ENCODE measurements at regions not wholly inside any gene's neighbourhood (a gene's known extent, or its start where the extent isn't known, plus 50 kb on each side); places are given as distances from the start of the nearest gene placed in this dataset.
A peak's percentile ranks its signal among the peaks of the same experiment; 100 is the strongest.

- TF ChIP-seq, protein P1, sequence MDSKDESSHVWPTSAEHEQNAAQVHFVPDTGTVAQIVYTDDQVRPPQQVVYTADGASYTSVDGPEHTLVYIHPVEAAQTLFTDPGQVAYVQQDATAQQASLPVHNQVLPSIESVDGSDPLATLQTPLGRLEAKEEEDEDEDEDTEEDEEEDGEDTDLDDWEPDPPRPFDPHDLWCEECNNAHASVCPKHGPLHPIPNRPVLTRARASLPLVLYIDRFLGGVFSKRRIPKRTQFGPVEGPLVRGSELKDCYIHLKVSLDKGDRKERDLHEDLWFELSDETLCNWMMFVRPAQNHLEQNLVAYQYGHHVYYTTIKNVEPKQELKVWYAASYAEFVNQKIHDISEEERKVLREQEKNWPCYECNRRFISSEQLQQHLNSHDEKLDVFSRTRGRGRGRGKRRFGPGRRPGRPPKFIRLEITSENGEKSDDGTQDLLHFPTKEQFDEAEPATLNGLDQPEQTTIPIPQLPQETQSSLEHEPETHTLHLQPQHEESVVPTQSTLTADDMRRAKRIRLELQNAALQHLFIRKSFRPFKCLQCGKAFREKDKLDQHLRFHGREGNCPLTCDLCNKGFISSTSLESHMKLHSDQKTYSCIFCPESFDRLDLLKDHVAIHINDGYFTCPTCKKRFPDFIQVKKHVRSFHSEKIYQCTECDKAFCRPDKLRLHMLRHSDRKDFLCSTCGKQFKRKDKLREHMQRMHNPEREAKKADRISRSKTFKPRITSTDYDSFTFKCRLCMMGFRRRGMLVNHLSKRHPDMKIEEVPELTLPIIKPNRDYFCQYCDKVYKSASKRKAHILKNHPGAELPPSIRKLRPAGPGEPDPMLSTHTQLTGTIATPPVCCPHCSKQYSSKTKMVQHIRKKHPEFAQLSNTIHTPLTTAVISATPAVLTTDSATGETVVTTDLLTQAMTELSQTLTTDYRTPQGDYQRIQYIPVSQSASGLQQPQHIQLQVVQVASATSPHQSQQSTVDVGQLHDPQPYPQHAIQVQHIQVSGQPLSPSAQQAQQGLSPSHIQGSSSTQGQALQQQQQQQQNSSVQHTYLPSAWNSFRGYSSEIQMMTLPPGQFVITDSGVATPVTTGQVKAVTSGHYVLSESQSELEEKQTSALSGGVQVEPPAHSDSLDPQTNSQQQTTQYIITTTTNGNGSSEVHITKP (IDR thresholded peaks at IDR 0.05; ENCODE audit: partially characterized antibody): no peak
- no peak for TF ChIP-seq EWSR1 (IDR thresholded peaks at IDR 0.05; ENCODE audit: borderline replicate concordance, low read depth, partially characterized antibody)
- TF ChIP-seq, protein P2, sequence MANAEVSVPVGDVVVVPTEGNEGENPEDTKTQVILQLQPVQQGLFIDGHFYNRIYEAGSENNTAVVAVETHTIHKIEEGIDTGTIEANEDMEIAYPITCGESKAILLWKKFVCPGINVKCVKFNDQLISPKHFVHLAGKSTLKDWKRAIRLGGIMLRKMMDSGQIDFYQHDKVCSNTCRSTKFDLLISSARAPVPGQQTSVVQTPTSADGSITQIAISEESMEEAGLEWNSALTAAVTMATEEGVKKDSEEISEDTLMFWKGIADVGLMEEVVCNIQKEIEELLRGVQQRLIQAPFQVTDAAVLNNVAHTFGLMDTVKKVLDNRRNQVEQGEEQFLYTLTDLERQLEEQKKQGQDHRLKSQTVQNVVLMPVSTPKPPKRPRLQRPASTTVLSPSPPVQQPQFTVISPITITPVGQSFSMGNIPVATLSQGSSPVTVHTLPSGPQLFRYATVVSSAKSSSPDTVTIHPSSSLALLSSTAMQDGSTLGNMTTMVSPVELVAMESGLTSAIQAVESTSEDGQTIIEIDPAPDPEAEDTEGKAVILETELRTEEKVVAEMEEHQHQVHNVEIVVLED (CRISPR knock-in tag; IDR thresholded peaks at IDR 0.05): no peak
- TF ChIP-seq, protein P3, sequence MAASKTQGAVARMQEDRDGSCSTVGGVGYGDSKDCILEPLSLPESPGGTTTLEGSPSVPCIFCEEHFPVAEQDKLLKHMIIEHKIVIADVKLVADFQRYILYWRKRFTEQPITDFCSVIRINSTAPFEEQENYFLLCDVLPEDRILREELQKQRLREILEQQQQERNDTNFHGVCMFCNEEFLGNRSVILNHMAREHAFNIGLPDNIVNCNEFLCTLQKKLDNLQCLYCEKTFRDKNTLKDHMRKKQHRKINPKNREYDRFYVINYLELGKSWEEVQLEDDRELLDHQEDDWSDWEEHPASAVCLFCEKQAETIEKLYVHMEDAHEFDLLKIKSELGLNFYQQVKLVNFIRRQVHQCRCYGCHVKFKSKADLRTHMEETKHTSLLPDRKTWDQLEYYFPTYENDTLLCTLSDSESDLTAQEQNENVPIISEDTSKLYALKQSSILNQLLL (CRISPR knock-in tag; IDR thresholded peaks at IDR 0.05; ENCODE audit: borderline replicate concordance): no peak
- no peak for TF ChIP-seq CAMTA2 (CRISPR knock-in tag; conservative IDR thresholded peaks at IDR 0.05)
- no peak for TF ChIP-seq NUFIP1 (IDR thresholded peaks at IDR 0.05; ENCODE audit: partially characterized antibody)
- TF ChIP-seq MCM2 (IDR thresholded peaks at IDR 0.05; ENCODE audit: low read depth): no peak
- TF ChIP-seq, protein P4, sequence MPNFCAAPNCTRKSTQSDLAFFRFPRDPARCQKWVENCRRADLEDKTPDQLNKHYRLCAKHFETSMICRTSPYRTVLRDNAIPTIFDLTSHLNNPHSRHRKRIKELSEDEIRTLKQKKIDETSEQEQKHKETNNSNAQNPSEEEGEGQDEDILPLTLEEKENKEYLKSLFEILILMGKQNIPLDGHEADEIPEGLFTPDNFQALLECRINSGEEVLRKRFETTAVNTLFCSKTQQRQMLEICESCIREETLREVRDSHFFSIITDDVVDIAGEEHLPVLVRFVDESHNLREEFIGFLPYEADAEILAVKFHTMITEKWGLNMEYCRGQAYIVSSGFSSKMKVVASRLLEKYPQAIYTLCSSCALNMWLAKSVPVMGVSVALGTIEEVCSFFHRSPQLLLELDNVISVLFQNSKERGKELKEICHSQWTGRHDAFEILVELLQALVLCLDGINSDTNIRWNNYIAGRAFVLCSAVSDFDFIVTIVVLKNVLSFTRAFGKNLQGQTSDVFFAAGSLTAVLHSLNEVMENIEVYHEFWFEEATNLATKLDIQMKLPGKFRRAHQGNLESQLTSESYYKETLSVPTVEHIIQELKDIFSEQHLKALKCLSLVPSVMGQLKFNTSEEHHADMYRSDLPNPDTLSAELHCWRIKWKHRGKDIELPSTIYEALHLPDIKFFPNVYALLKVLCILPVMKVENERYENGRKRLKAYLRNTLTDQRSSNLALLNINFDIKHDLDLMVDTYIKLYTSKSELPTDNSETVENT (CRISPR knock-in tag; IDR thresholded peaks at IDR 0.05): no peak
- peak in 1 of 2 experiments; percentile 83 for TF ChIP-seq MAZ (CRISPR knock-in tag; conservative IDR thresholded peaks at IDR 0.05 in 1 of 2, IDR thresholded peaks at IDR 0.05 in 1 of 2)
- TF ChIP-seq ZNF436 (CRISPR knock-in tag; IDR thresholded peaks at IDR 0.05): no peak
- TF ChIP-seq FIP1L1 (IDR thresholded peaks at IDR 0.05; ENCODE audit: low read depth, low read length, poor library complexity, severe bottlenecking): no peak
- TF ChIP-seq NR3C1 (CRISPR knock-in tag; IDR thresholded peaks at IDR 0.05): no peak
- TF ChIP-seq PURB (CRISPR knock-in tag; IDR thresholded peaks at IDR 0.05; ENCODE audit: low read depth): no peak
- no peak for TF ChIP-seq ZNF124 (CRISPR knock-in tag; IDR thresholded peaks at IDR 0.05)
- no peak for TF ChIP-seq ZBED1 (IDR thresholded peaks at IDR 0.05)
- TF ChIP-seq ZNF174 (CRISPR knock-in tag; IDR thresholded peaks at IDR 0.05): no peak
- peak; percentile 87 for TF ChIP-seq NR2C1 (IDR thresholded peaks at IDR 0.05)
- TF ChIP-seq NR2C1 (tag; IDR thresholded peaks at IDR 0.05): peak; percentile 93
- no peak for TF ChIP-seq RFX7 (CRISPR knock-in tag; IDR thresholded peaks at IDR 0.05)
- peak; percentile 61; the same call in 1 of the 2 replicates for TF ChIP-seq MIER1 (IDR thresholded peaks at IDR 0.05; ENCODE audit: low read depth)
- TF ChIP-seq GTF2F1 (IDR thresholded peaks at IDR 0.05; ENCODE audit: low read depth, low read length): no peak
Observed at GRCh38 chr1:204806943-204807687, 63.5 kb upstream of the NFASC start (continued).
